DMS53 treated with DMSO at 0.1 percent for 48 hours (cell line): ENCODE measurements at regions not wholly inside any gene's neighbourhood (a gene's known extent, or its start where the extent isn't known, plus 50 kb on each side); places are given as distances from the start of the nearest gene placed in this dataset.
A peak's percentile ranks its signal among the peaks of the same experiment; 100 is the strongest.

ENCODE experiments used
- DNase-seq: peaks from one replicate; lab custom pipeline; 2025; ENCODE audit not compliant: unreplicated experiment; lab: John Stamatoyannopoulos, UW

- DNase-seq = peak; percentile 85
Observed at GRCh38 chr4:36394352-36394903, 113.0 kb downstream of the DTHD1 start.

- peak; percentile 44 for DNase-seq
Observed at GRCh38 chr4:36399762-36400353, 118.4 kb downstream of the DTHD1 start.

- no peak for DNase-seq
Observed at GRCh38 chr4:36402008-36402758, 120.8 kb downstream of the DTHD1 start.

GRCh38 chr4:36411338-36411737 is 129.9 kb downstream of the DTHD1 start:
- no peak for DNase-seq

- DNase-seq = peak; percentile 54
Observed at GRCh38 chr4:36414248-36414647, 132.8 kb downstream of the DTHD1 start.

GRCh38 chr4:36417146-36417545 is 135.7 kb downstream of the DTHD1 start:
- DNase-seq = no peak

GRCh38 chr4:36420111-36420679 is 138.8 kb downstream of the DTHD1 start:
- no peak for DNase-seq

GRCh38 chr4:36422607-36423006 is 141.2 kb downstream of the DTHD1 start:
- no peak for DNase-seq

- no peak for DNase-seq
Observed at GRCh38 chr4:36426741-36427140, 145.3 kb downstream of the DTHD1 start.

- no peak for DNase-seq
Observed at GRCh38 chr4:36427696-36428095, 146.3 kb downstream of the DTHD1 start.

GRCh38 chr4:36432586-36432985 is 151.2 kb downstream of the DTHD1 start:
- DNase-seq = no peak

GRCh38 chr4:36439556-36439955 is 158.1 kb downstream of the DTHD1 start:
- no peak for DNase-seq

GRCh38 chr4:36445480-36445879 is 164.1 kb downstream of the DTHD1 start:
- DNase-seq = no peak

GRCh38 chr4:36446275-36446674 is 164.9 kb downstream of the DTHD1 start:
- DNase-seq = no peak

GRCh38 chr4:36461344-36461743 is 179.9 kb downstream of the DTHD1 start:
- DNase-seq = no peak

- no peak for DNase-seq
Observed at GRCh38 chr4:36467670-36468069, 186.3 kb downstream of the DTHD1 start.

GRCh38 chr4:36471903-36472302 is 190.5 kb downstream of the DTHD1 start:
- DNase-seq = no peak

- no peak for DNase-seq
Observed at GRCh38 chr4:36476135-36476534, 194.7 kb downstream of the DTHD1 start.

GRCh38 chr4:36477861-36478260 is 196.4 kb downstream of the DTHD1 start:
- DNase-seq = no peak

GRCh38 chr4:36485885-36486284 is 204.5 kb downstream of the DTHD1 start:
- DNase-seq = no peak

- DNase-seq = no peak
Observed at GRCh38 chr4:36489798-36490197, 208.4 kb downstream of the DTHD1 start.

GRCh38 chr4:36492041-36492440 is 210.6 kb downstream of the DTHD1 start:
- DNase-seq = no peak
